ENCODE measurements at regions not wholly inside any gene's neighbourhood (a gene's known extent, or its start where the extent isn't known, plus 50 kb on each side); places are given as distances from the start of the nearest gene placed in this dataset.
A peak's percentile ranks its signal among the peaks of the same experiment; 100 is the strongest.

DNA sequence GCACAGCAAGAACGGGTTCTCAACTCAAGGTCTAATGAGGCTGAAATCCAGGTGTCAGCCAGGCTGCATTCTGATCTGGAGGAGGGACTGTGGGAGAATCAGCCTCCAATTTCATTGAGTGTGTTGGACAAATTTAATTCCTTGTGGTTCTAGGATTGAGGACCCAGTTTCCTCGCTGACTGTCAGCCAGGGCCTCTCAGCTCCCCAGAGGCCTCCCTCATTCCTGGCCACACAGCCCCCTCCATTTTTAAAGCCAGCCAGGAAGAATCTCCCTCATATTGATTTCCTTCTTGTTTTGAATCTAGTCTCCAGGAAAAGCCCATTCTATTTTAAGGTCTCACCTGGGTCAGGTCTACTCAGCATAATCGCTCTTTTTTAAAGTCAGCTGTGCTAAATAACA is 73.7 kb upstream of the ARMC2 start:
- no peak for DNase-seq

DNA sequence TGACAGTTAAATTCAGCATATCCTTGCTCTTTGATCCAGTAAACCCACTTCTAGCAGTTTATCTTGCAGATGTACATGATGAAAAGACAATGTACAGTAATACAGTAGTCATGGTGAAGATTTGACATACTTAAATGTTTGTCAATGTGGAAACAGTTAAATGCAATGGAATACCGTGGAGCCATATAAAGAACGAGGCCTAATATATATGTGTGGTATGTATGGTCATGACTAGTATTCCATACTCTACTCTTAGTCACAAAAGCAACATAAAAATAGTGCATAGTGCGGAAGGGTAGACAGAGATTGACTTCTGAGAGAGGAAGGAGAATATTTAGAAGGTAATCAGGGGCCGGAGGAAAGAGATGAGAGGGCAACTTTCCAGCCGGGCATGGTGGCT is 70.7 kb upstream of the ARMC2 start:
- H3K27me3 ChIP-seq (ENCODE audit: insufficient read depth, low read length): no peaks in the 10 kb centered on the region
- no peaks in the 10 kb centered on the region for H3K36me3 ChIP-seq (ENCODE audit: insufficient read depth, low read length)
- POLR2A ChIA-PET (ENCODE audit: partially characterized antibody): no interaction called here
- peaks cover 0 to 1% (median 0%) of the 10 kb centered on the region in 8 donors for H3K9me3 Mint-ChIP-seq
- no peak overlapping the region for H3K4me3 Mint-ChIP-seq
- peaks cover 5% of the 10 kb centered on the region for H3K4me1 ChIP-seq (ENCODE audit: insufficient read depth, low read length)
- H3K36me3 Mint-ChIP-seq: no peaks in the 10 kb centered on the region
- no peak overlapping the region for H3K27ac ChIP-seq (ENCODE audit: low read depth, low read length)
- H3K27ac Mint-ChIP-seq: peak overlapping the region in 2 of 7 donors; percentile 65 to 84
- CTCF ChIA-PET (ENCODE audit: partially characterized antibody): interaction anchor here (0.6 kb wide), 1 partner anchor 243 kb away, joined by 3 read pairs; no protein-coding TSS in a partner anchor
- intact Hi-C loops (cut with micrococcal nuclease): no loop called here
- H3K4me3 ChIP-seq (ENCODE audit: low read length in 2 of 2): no peak overlapping the region
- peaks cover 0 to 2% of the 10 kb centered on the region in 2 donors for H3K27me3 Mint-ChIP-seq
- H3K9me3 ChIP-seq (ENCODE audit: control insufficient read depth in 1 of 2, low read length in 2 of 2): no peaks in the 10 kb centered on the region
- peaks cover 4 to 11% (median 7%) of the 10 kb centered on the region in 4 donors for H3K4me1 Mint-ChIP-seq
- DNase-seq: no peak

More for the DNA sequence above, 73.7 kb upstream of the ARMC2 start:
- no peak overlapping the region for H3K4me3 Mint-ChIP-seq
- POLR2A ChIA-PET (ENCODE audit: partially characterized antibody): no interaction called here
- H3K36me3 Mint-ChIP-seq: peaks cover 0 to 4% of the 10 kb centered on the region in 2 donors
- no peaks in the 10 kb centered on the region for H3K36me3 ChIP-seq (ENCODE audit: insufficient read depth, low read length)
- no peaks in the 10 kb centered on the region for H3K4me1 Mint-ChIP-seq
- no peak overlapping the region for H3K4me3 ChIP-seq (ENCODE audit: low read length in 2 of 2)
- CTCF ChIA-PET (ENCODE audit: partially characterized antibody): no interaction called here
- H3K9me3 Mint-ChIP-seq: peaks cover 0 to 1% (median 0%) of the 10 kb centered on the region in 8 donors
- no peak overlapping the region for H3K27ac Mint-ChIP-seq
- no peaks in the 10 kb centered on the region for H3K9me3 ChIP-seq (ENCODE audit: control insufficient read depth in 1 of 2, low read length in 2 of 2)
- peaks cover 2 to 6% of the 10 kb centered on the region in 2 donors for H3K27me3 Mint-ChIP-seq
- H3K27me3 ChIP-seq (ENCODE audit: insufficient read depth, low read length): no peaks in the 10 kb centered on the region
- H3K27ac ChIP-seq (ENCODE audit: low read depth, low read length): no peak overlapping the region
- intact Hi-C loops (cut with micrococcal nuclease): no loop called here
- no peaks in the 10 kb centered on the region for H3K4me1 ChIP-seq (ENCODE audit: insufficient read depth, low read length)

DNA sequence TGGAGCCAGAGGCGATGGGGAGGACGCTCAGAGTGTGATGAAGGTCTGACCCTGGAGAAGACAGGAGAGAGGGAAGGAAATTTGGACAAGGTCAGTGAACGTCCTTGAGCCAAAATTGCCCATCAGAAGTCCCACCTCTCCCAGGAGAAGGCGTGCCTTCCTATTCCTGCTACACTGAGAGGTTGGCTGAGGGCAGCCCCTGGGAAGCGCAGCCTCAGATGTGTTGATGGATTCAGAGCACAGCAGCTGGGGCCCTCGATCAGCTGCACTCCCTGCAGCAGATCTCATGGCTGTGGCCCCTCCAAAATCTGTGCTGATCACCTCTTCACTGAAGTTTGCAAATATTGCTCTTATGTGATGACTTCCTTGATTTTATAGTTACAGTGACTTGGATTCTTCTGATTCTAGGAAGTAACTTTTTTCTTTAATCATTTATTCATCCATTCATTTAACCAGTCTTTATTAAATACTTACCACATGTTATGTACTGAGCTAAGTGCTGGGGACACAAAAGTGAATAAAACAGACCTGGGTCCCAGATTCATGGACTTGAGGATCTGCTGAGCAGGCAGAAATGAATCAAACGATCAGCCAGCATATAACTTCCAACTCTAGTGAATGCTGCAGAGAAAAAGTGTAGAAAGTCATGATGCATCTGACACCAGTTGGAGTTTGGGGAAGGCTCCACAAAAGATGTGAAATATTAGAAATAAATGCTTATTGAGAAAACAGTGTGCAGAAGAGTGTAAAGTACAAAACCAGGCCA is 69.6 kb upstream of the ARMC2 start:
- CTCF ChIA-PET (ENCODE audit: partially characterized antibody): interaction anchor here (0.5 to 2.6 kb wide), 3 partner anchors 9 to 237 kb away, joined by 4 to 20 read pairs (median 7); no protein-coding TSS in a partner anchor
- intact Hi-C loops (cut with micrococcal nuclease): no loop called here
- peaks cover 0 to 2% of the 10 kb centered on the region in 2 donors for H3K27me3 Mint-ChIP-seq
- H3K4me1 ChIP-seq (ENCODE audit: insufficient read depth, low read length): peaks cover 5% of the 10 kb centered on the region
- H3K36me3 ChIP-seq (ENCODE audit: insufficient read depth, low read length): no peaks in the 10 kb centered on the region
- no peak overlapping the region for H3K27ac ChIP-seq (ENCODE audit: low read depth, low read length)
- POLR2A ChIA-PET (ENCODE audit: partially characterized antibody): interaction anchor here (1.2 kb wide), 1 partner anchor 219 kb away, joined by 5 read pairs; no protein-coding TSS in a partner anchor
- H3K27me3 ChIP-seq (ENCODE audit: insufficient read depth, low read length): no peaks in the 10 kb centered on the region
- H3K4me1 Mint-ChIP-seq: peaks cover 4 to 11% (median 7%) of the 10 kb centered on the region in 4 donors
- no peak overlapping the region for H3K4me3 ChIP-seq (ENCODE audit: low read length in 2 of 2)
- no peaks in the 10 kb centered on the region for H3K9me3 ChIP-seq (ENCODE audit: control insufficient read depth in 1 of 2, low read length in 2 of 2)
- no peaks in the 10 kb centered on the region for H3K36me3 Mint-ChIP-seq
- no peak overlapping the region for H3K4me3 Mint-ChIP-seq
- DNase-seq: no peak
- peak overlapping the region in 1 of 7 donors; percentile 0 for H3K27ac Mint-ChIP-seq
- peaks cover 0 to 1% (median 0%) of the 10 kb centered on the region in 8 donors for H3K9me3 Mint-ChIP-seq

DNA sequence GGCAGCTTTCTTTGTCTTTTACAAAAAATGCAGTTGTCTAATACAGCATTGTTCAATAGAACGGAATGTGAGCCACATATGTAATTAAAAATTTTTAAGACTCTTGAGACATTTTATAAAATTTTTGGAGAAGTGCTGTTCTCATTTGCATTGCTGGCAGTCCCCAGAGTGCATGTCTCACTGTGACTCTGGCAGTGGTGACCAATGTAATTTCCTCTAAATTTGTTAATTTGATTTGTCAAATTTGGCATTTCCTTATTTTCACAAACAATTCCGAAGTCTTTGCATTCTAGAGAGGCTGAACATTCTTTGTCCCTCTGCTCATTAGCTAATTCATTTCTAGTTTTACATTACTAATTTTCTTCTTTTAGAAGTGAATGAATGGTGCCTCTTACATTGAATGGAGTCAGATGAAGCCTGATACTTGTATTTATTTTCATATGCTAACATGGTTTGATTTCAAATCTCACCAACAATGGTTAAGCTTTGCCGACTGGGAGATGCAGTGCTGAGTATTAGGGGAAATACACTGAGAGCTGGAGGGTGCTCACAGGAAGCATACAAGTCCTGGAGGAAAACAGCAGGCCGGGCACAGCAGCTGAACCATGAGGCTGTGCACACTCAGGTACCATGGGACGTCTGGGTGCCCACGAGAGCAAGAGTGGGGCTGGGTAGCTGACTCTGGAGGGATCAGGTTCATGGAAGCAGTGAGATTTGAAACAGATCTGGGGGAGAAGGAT is 68.5 kb upstream of the ARMC2 start:
- intact Hi-C loops (cut with micrococcal nuclease): no loop called here
- ChIA-PET CTCF (ENCODE audit: partially characterized antibody) (interaction anchor here (0.9 to 2.6 kb wide), 4 partner anchors 10 to 287 kb away, joined by 3 to 20 read pairs (median 5); no protein-coding TSS in a partner anchor), POLR2A (ENCODE audit: partially characterized antibody) (interaction anchor here (1.1 to 1.2 kb wide), 2 partner anchors 220 to 238 kb away, joined by 4 to 5 read pairs; no protein-coding TSS in a partner anchor)
- Mint-ChIP-seq H3K36me3 (no peaks in the 10 kb centered on the region), H3K9me3 (peaks cover 0 to 1% (median 0%) of the 10 kb centered on the region in 8 donors), H3K4me3 (peak overlapping the region in 2 of 8 donors; percentile 16 to 57), H3K4me1 (peaks cover 4 to 11% (median 7%) of the 10 kb centered on the region in 4 donors), H3K27me3 (peaks cover 0 to 2% of the 10 kb centered on the region in 2 donors), H3K27ac (peak overlapping the region in 1 of 7 donors; percentile 14)
- Histone ChIP-seq H3K4me3 (ENCODE audit: low read length in 2 of 2) (no peak overlapping the region), H3K27ac (ENCODE audit: low read depth, low read length) (no peak overlapping the region), H3K9me3 (ENCODE audit: control insufficient read depth in 1 of 2, low read length in 2 of 2) (no peaks in the 10 kb centered on the region), H3K27me3 (ENCODE audit: insufficient read depth, low read length) (no peaks in the 10 kb centered on the region), H3K36me3 (ENCODE audit: insufficient read depth, low read length) (no peaks in the 10 kb centered on the region), H3K4me1 (ENCODE audit: insufficient read depth, low read length) (peaks cover 5% of the 10 kb centered on the region)
- no peak for DNase-seq

DNA sequence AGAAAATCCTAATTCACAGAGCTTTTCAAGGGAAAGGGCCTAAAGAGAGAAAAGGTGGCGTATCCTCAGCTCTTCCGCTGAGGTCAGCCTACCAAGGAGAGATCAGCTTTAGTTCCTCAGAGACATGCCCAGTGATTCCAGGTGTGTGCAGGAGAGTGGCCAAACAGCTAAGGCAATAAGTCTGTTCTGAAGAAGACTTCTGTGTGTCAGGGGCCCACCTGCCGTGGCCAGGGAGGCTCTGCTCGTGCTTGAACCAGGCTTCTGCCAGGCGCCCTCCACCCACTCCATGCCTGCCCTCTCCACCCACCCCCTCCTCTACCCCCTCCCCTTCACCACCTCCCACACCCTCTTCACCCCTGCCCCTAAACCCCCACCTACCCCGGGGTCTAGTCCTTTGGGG is 67.4 kb upstream of the ARMC2 start:
- Mint-ChIP-seq H3K27ac (no peak overlapping the region), H3K9me3 (peaks cover 0 to 1% (median 0%) of the 10 kb centered on the region in 8 donors), H3K27me3 (peaks cover 0 to 1% of the 10 kb centered on the region in 2 donors), H3K4me3 (no peak overlapping the region), H3K36me3 (no peaks in the 10 kb centered on the region), H3K4me1 (peaks cover 4 to 11% (median 7%) of the 10 kb centered on the region in 4 donors)
- Histone ChIP-seq H3K27me3 (ENCODE audit: insufficient read depth, low read length) (no peaks in the 10 kb centered on the region), H3K9me3 (ENCODE audit: control insufficient read depth in 1 of 2, low read length in 2 of 2) (no peaks in the 10 kb centered on the region), H3K4me1 (ENCODE audit: insufficient read depth, low read length) (peaks cover 5% of the 10 kb centered on the region), H3K4me3 (ENCODE audit: low read length in 2 of 2) (no peak overlapping the region), H3K36me3 (ENCODE audit: insufficient read depth, low read length) (no peaks in the 10 kb centered on the region), H3K27ac (ENCODE audit: low read depth, low read length) (no peak overlapping the region)
- intact Hi-C loops (cut with micrococcal nuclease): no loop called here
- DNase-seq: no peak
- ChIA-PET CTCF (ENCODE audit: partially characterized antibody) (interaction anchor here (0.8 to 2.6 kb wide), 4 partner anchors 14 to 288 kb away, joined by 3 to 20 read pairs (median 3); no protein-coding TSS in a partner anchor), POLR2A (ENCODE audit: partially characterized antibody) (no interaction called here)

DNA sequence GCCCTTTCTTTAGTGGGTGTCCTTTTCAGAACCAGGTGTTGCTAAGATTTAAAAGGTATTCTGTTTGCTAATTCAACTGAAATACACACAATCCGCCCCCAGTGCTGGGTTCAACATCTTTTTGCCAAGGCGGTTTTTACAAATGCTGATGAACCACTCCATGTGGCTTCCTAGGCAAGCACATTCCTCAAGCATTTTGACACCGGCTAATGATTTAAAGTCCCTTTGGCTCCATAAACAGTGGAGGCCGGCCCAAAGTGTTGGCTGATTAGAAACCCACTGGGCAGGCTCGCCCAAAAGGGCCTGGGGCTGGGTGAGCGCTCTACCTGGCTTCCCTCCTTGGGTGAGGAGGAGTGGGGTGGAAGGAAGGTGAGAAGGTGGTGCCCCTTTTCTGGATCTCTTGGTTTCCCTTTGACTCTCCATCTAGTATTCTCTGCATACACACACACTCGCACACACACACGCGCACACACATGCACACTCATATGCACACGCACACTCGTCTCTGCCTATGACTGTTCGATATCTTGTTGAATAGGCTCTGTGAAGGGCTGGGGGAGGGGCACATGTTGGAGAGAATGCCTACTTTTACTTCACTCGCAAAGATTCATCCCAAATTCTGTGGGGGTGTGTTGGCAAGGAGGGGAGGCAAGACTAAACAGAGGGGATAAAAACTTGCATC is 66.7 kb upstream of the ARMC2 start:
- POLR2A ChIA-PET (ENCODE audit: partially characterized antibody): interaction anchor here (1.1 kb wide), 1 partner anchor 239 kb away, joined by 5 read pairs; no protein-coding TSS in a partner anchor
- Histone ChIP-seq H3K27me3 (ENCODE audit: insufficient read depth, low read length) (no peaks in the 10 kb centered on the region), H3K4me1 (ENCODE audit: insufficient read depth, low read length) (peaks cover 5% of the 10 kb centered on the region), H3K4me3 (ENCODE audit: low read length in 2 of 2) (no peak overlapping the region), H3K9me3 (ENCODE audit: control insufficient read depth in 1 of 2, low read length in 2 of 2) (no peaks in the 10 kb centered on the region), H3K36me3 (ENCODE audit: insufficient read depth, low read length) (no peaks in the 10 kb centered on the region), H3K27ac (ENCODE audit: low read depth, low read length) (no peak overlapping the region)
- peak in 1 of 5 donors; percentile 2 for DNase-seq
- CTCF ChIA-PET (ENCODE audit: partially characterized antibody): interaction anchor here (0.6 to 4.5 kb wide), 8 partner anchors 11 to 293 kb away, joined by 3 to 68 read pairs (median 4); no protein-coding TSS in a partner anchor
- Mint-ChIP-seq H3K27me3 (no peaks in the 10 kb centered on the region), H3K4me3 (peak overlapping the region; percentile 78 to 93 (median 87)), H3K9me3 (peaks cover 0 to 1% (median 0%) of the 10 kb centered on the region in 8 donors), H3K36me3 (no peaks in the 10 kb centered on the region), H3K27ac (peak overlapping the region in 1 of 7 donors; percentile 78), H3K4me1 (peaks cover 4 to 11% (median 7%) of the 10 kb centered on the region in 4 donors)
- intact Hi-C loops (cut with micrococcal nuclease): loop anchor here (1.0 to 2.0 kb wide), 6 partner anchors 54 to 601 kb away; partner anchors contain the start of genes CD164 and FOXO3
